Endothelial cell of umbilical vein (primary cell): ENCODE measurements at regions not wholly inside any gene's neighbourhood (a gene's known extent, or its start where the extent isn't known, plus 50 kb on each side); places are given as distances from the start of the nearest gene placed in this dataset.

Source experiments
- BruUV-seq: library from RNA; stranded (reverse); fragments of 400-500 nt; replicated peaks from 2 replicates; lab custom pipeline; 2021; lab: Mats Ljungman, UMichigan
- CTCF ChIA-PET: fragments of 300-600, 350-600 bp; sonication (Branson Sonifier 250); formaldehyde crosslinking; loops from one replicate; lab custom pipeline; 2021; ENCODE audit warnings: antibody characterized with exemption, inconsistent platforms; lab: Charles Lee
- POLR2A ChIA-PET: fragments of 300-600, 350-600 bp; sonication (Branson Sonifier 250); formaldehyde crosslinking; loops from one replicate; lab custom pipeline; 2021; ENCODE audit warnings: antibody characterized with exemption, inconsistent platforms; lab: Charles Lee
- DNase-seq: peaks from one replicate; pipeline ENCODE4 v3.0.0-alpha.2; 2011; ENCODE audit warnings: low read depth, low spot score
- FAIRE-seq: peaks from 2 replicates; lab custom pipeline; 2011; peaks lifted over from hg19 to GRCh38; lab: Jason Lieb, UNC
- H2AFZ ChIP-seq: 2 replicates; pipeline ENCODE4 v1.6.0; 2012; ENCODE audit warnings: low read depth, low read length, control low read depth, inconsistent platforms
- H3K27ac ChIP-seq: 2 replicates; pipeline ENCODE4 v1.5.1; 2011; ENCODE audit warnings: low read depth, mild to moderate bottlenecking, control low read depth, low read length, moderate library complexity; ENCODE audit not compliant: insufficient read depth
- H3K27me3 ChIP-seq, 2 experiments: 2 replicates each; pipeline versions ENCODE4 v1.6.0 to v1.6.1; 2011; ENCODE audit warnings: low read length in 2 of 2, mixed read lengths in 1 of 2; ENCODE audit not compliant: control insufficient read depth in 2 of 2, insufficient read depth in 2 of 2
- H3K36me3 ChIP-seq, 2 experiments: 2 replicates in 1 of 2; 3 replicates in 1 of 2; pipeline ENCODE4 v1.5.1; 2011; ENCODE audit warnings: low read length in 2 of 2, mild to moderate bottlenecking in 1 of 2, moderate library complexity in 1 of 2; ENCODE audit not compliant: control insufficient read depth in 2 of 2, insufficient read depth in 2 of 2; ENCODE audit errors: extremely low read depth in 1 of 2
- H3K4me1 ChIP-seq: 3 replicates; pipeline ENCODE4 v1.5.1; 2011; ENCODE audit warnings: mild to moderate bottlenecking, low read length; ENCODE audit not compliant: control insufficient read depth, insufficient read depth; ENCODE audit errors: extremely low read depth
- H3K4me2 ChIP-seq: 2 replicates; pipeline ENCODE4 v1.6.1; 2011; ENCODE audit warnings: low read length, control low read depth, mixed read lengths; ENCODE audit not compliant: insufficient read depth
- H3K4me3 ChIP-seq, 3 experiments: fragments of 200-600 bp in 1 of 3; sonication (generic), shearing (Covaris generic) in 1 of 3; replicated peaks in 1 of 3; 2 replicates each; pipeline ENCODE4 v1.5.1; 2011 to 2016; ENCODE audit warnings: control low read depth in 3 of 3, low read length in 3 of 3, mild to moderate bottlenecking in 2 of 3, inconsistent platforms in 1 of 3, low read depth in 1 of 3, moderate library complexity in 1 of 3; ENCODE audit not compliant: insufficient read depth in 1 of 3
- H3K79me2 ChIP-seq: 2 replicates; pipeline ENCODE4 v1.6.0; 2012; ENCODE audit warnings: low read length, inconsistent platforms; ENCODE audit not compliant: control insufficient read depth, insufficient read depth
- H3K9ac ChIP-seq: replicated peaks from 2 replicates; pipeline ENCODE3; 2011; ENCODE audit warnings: low read length, control low read depth; ENCODE audit not compliant: insufficient read depth; ENCODE audit errors: extremely low read depth
- H3K9me1 ChIP-seq: replicated peaks from 3 replicates; pipeline ENCODE4 v1.6.0; 2011; ENCODE audit warnings: mild to moderate bottlenecking, low read length; ENCODE audit not compliant: control insufficient read depth, insufficient read depth; ENCODE audit errors: extremely low read depth
- H3K9me3 ChIP-seq: replicated peaks from 2 replicates; pipeline ENCODE4 v1.5.1; 2012; ENCODE audit warnings: low read length, inconsistent platforms; ENCODE audit not compliant: control insufficient read depth, insufficient read depth
- H4K20me1 ChIP-seq: replicated peaks from 2 replicates; pipeline ENCODE3; 2011; ENCODE audit warnings: mild to moderate bottlenecking, low read length; ENCODE audit not compliant: control insufficient read depth, insufficient read depth; ENCODE audit errors: extremely low read depth
- EZH2 ChIP-seq: IDR thresholded peaks from 2 replicates; pipeline ENCODE4 v1.6.1; 2012; ENCODE audit warnings: borderline replicate concordance, low read depth, mild to moderate bottlenecking, moderate library complexity, low read length, inconsistent platforms; ENCODE audit not compliant: severe bottlenecking
- FOS ChIP-seq: IDR thresholded peaks from 2 replicates; pipeline ENCODE4 v1.6.1; 2011; ENCODE audit warnings: mild to moderate bottlenecking, low read length, moderate library complexity, borderline replicate concordance; ENCODE audit not compliant: insufficient read depth
- GATA2 ChIP-seq: IDR thresholded peaks from 2 replicates; pipeline ENCODE4 v1.7.0; 2011; ENCODE audit warnings: low read depth, mild to moderate bottlenecking, moderate library complexity, mixed read lengths, low read length; ENCODE audit not compliant: insufficient read length, insufficient read depth
- JUN ChIP-seq: IDR thresholded peaks from 2 replicates; pipeline ENCODE4 v1.6.1; 2011; ENCODE audit warnings: borderline replicate concordance, low read depth; ENCODE audit not compliant: insufficient read length, insufficient read depth
- MYC ChIP-seq: IDR thresholded peaks from one replicate; pipeline ENCODE4 v1.6.1; 2011; ENCODE audit warnings: mild to moderate bottlenecking, low read depth, low read length
- POLR2A ChIP-seq: IDR thresholded peaks from 2 replicates; pipeline ENCODE4 v1.6.1; 2012; ENCODE audit warnings: low read depth, mild to moderate bottlenecking, control low read depth, low read length
- POLR2AphosphoS5 ChIP-seq: IDR thresholded peaks from 2 replicates; pipeline ENCODE4 v1.6.1; 2012; ENCODE audit warnings: low read depth, mild to moderate bottlenecking, control low read depth, low read length, moderate library complexity; ENCODE audit not compliant: insufficient read depth
- dilution Hi-C: fragments of 300-500 bp; cut with MboI; formaldehyde crosslinking; loops from one replicate; pipeline ENCODE4 v1.15.0; 2019; ENCODE audit warnings: low sequenced_read_pairs; ENCODE audit not compliant: extremely low pct_ligation_motif_present
- intact Hi-C: fragments of 100-400 bp; cut with micrococcal nuclease; formaldehyde crosslinking; loops from one replicate; pipeline ENCODE4 v1.10.0; 2022
- TF ChIP-seq, protein P1 (sequence below): IDR thresholded peaks from 2 replicates; pipeline ENCODE4 v1.6.1; 2011; ENCODE audit not compliant: insufficient read depth, insufficient read length
- TF ChIP-seq, protein P2 (sequence below), 2 donors: IDR thresholded peaks; 1 replicate in 1 of 2; 2 replicates in 1 of 2; pipeline ENCODE4 v1.5.1; 2011; ENCODE audit warnings: low read length in 2 of 2, mild to moderate bottlenecking in 2 of 2, moderate library complexity in 2 of 2, control low read depth in 1 of 2, inconsistent platforms in 1 of 2, low read depth in 1 of 2; ENCODE audit not compliant: insufficient read depth in 1 of 2; ENCODE audit errors: extremely low read depth in 1 of 2

DNA sequence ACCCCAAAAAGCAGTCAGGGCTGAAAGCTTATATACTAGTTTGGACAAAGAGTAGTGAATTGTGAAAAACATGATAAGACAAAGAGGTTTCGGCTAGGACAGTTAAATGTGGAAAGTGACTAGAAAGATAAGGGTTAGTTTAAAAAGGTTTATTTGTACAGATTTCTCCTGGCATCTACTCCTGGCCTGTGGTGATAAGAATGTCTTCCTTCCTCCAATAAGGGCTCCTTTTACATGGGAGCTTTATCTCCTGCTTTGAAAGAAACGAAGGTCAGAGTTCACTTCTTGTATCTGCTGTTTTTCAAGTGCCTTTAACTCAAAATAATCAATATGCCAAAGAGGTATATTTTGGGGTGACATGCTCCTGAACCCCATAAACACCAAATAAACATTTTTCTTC, 776.1 kb upstream of the COX7C start:
- Histone ChIP-seq H3K36me3 (no peaks in the 10 kb centered on the region), H3K4me3 (no peak overlapping the region), H2AFZ (no peak overlapping the region), H3K27me3 (no peaks in the 10 kb centered on the region), H3K79me2 (no peaks in the 10 kb centered on the region), H4K20me1 (no peaks in the 10 kb centered on the region), H3K4me1 (no peaks in the 10 kb centered on the region), H3K9ac (no peak overlapping the region), H3K9me3 (no peaks in the 10 kb centered on the region), H3K4me2 (no peak overlapping the region), H3K9me1 (no peaks in the 10 kb centered on the region), H3K27ac (no peak overlapping the region)
- TF ChIP-seq FOS (no peak), GATA2 (no peak), JUN (no peak), POLR2AphosphoS5 (no peak), POLR2A (no peak), EZH2 (no peak), MYC (no peak)
- TF ChIP-seq, protein P1, sequence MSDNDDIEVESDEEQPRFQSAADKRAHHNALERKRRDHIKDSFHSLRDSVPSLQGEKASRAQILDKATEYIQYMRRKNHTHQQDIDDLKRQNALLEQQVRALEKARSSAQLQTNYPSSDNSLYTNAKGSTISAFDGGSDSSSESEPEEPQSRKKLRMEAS = no peak
- TF ChIP-seq, protein P2, sequence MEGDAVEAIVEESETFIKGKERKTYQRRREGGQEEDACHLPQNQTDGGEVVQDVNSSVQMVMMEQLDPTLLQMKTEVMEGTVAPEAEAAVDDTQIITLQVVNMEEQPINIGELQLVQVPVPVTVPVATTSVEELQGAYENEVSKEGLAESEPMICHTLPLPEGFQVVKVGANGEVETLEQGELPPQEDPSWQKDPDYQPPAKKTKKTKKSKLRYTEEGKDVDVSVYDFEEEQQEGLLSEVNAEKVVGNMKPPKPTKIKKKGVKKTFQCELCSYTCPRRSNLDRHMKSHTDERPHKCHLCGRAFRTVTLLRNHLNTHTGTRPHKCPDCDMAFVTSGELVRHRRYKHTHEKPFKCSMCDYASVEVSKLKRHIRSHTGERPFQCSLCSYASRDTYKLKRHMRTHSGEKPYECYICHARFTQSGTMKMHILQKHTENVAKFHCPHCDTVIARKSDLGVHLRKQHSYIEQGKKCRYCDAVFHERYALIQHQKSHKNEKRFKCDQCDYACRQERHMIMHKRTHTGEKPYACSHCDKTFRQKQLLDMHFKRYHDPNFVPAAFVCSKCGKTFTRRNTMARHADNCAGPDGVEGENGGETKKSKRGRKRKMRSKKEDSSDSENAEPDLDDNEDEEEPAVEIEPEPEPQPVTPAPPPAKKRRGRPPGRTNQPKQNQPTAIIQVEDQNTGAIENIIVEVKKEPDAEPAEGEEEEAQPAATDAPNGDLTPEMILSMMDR (IDR thresholded peaks at IDR 0.05; ENCODE audit: extremely low read depth in 1 of 2, insufficient read depth in 1 of 2, low read depth in 1 of 2, low read length in 2 of 2) = no peak
- intact Hi-C loops = no loop called here
- FAIRE-seq (no peak), DNase-seq (no peak)
- no TSS peak for BruUV-seq
- ChIA-PET POLR2A (no interaction called here), CTCF (no interaction called here)
- dilution Hi-C loops = no loop called here
